Tibial artery (tissue), 4 donors: ENCODE measurements at regions not wholly inside any gene's neighbourhood (a gene's known extent, or its start where the extent isn't known, plus 50 kb on each side); places are given as distances from the start of the nearest gene placed in this dataset.

ENCODE experiments used
- DNase-seq, 2 donors: peaks; one replicate each; pipeline ENCODE4 v3.0.0-alpha.2; 2019
- H3K27ac ChIP-seq, 2 donors: fragments of 200-600 bp; sonication (generic) in 1 of 2; 1 replicate in 1 of 2; 2 replicates in 1 of 2; pipeline ENCODE4 v1.5.1; 2018 to 2019; ENCODE audit warnings: mild to moderate bottlenecking in 1 of 2
- H3K27me3 ChIP-seq, 2 donors: fragments of 200-600 bp; sonication (generic) in 1 of 2; one replicate each; pipeline versions ENCODE4 v1.5.1 to v1.6.0; 2016 to 2019
- H3K36me3 ChIP-seq, 3 donors: fragments of 200-600 bp; sonication (generic) in 2 of 3; one replicate each; pipeline ENCODE4 v1.5.1; 2016 to 2019; ENCODE audit warnings: mild to moderate bottlenecking in 2 of 3
- H3K4me1 ChIP-seq, 4 donors: fragments of 200-600 bp; sonication (generic) in 2 of 4; 1 replicate in 3 of 4; 2 replicates in 1 of 4; pipeline ENCODE4 v1.5.1; 2016 to 2019
- H3K4me3 ChIP-seq, 2 donors: fragments of 200-600 bp; sonication (generic) in 1 of 2; 1 replicate in 1 of 2; 2 replicates in 1 of 2; pipeline ENCODE4 v1.5.1; 2018 to 2019; ENCODE audit warnings: mild to moderate bottlenecking in 2 of 2
- H3K9me3 ChIP-seq, 3 donors: fragments of 200-600 bp; sonication (generic) in 1 of 3; one replicate each; pipeline ENCODE4 v1.5.1; 2016 to 2019
- intact Hi-C: fragments of 100-400 bp; cut with DNase I; formaldehyde crosslinking; loops from one replicate; pipeline ENCODE4 v1.15.0; 2023; ENCODE audit warnings: low total_unique reads
- TF ChIP-seq, protein P1 (sequence below), 2 experiments: fragments of 200-600 bp in 1 of 2; fragments of 450-650 bp in 1 of 2; IDR thresholded peaks; one replicate each; pipeline ENCODE4 v1.5.1; 2017 to 2019; ENCODE audit warnings: antibody characterized with exemption in 2 of 2, mild to moderate bottlenecking in 1 of 2, moderate library complexity in 1 of 2

GRCh38 chr10:101290431-101290830, 61.2 kb upstream of the LBX1 start:
- Histone ChIP-seq H3K27me3 (peaks cover 0 to 97% of the 10 kb centered on the region in 2 donors), H3K27ac (no peak overlapping the region), H3K4me1 (peaks cover 0 to 24% (median 20%) of the 10 kb centered on the region in 4 donors), H3K9me3 (no peaks in the 10 kb centered on the region), H3K4me3 (no peak overlapping the region), H3K36me3 (no peaks in the 10 kb centered on the region)
- intact Hi-C loops, result no loop called here
- TF ChIP-seq, protein P1, sequence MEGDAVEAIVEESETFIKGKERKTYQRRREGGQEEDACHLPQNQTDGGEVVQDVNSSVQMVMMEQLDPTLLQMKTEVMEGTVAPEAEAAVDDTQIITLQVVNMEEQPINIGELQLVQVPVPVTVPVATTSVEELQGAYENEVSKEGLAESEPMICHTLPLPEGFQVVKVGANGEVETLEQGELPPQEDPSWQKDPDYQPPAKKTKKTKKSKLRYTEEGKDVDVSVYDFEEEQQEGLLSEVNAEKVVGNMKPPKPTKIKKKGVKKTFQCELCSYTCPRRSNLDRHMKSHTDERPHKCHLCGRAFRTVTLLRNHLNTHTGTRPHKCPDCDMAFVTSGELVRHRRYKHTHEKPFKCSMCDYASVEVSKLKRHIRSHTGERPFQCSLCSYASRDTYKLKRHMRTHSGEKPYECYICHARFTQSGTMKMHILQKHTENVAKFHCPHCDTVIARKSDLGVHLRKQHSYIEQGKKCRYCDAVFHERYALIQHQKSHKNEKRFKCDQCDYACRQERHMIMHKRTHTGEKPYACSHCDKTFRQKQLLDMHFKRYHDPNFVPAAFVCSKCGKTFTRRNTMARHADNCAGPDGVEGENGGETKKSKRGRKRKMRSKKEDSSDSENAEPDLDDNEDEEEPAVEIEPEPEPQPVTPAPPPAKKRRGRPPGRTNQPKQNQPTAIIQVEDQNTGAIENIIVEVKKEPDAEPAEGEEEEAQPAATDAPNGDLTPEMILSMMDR (IDR thresholded peaks at IDR 0.05), result no peak
- no peak for DNase-seq

DNA sequence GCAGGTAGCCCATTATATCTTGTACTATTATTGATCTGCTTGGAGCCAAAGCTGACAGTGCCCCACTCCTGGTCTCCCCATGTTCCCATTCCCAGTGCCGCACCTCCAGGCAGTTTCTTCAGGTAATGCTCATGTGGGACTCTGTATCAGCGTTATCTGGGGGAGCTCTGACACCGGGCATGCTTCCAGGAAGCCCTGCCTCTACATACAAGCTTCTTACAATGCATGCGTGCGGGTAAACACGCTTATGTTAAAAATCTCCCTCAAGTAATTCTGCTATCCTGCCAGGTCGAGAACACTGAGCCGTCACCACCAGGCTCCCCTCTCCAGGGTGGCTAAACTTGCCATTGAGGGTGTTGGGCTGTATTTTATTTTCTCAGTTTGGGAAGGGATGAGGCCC, 61.6 kb upstream of the LBX1 start:
- H3K36me3 ChIP-seq, result no peaks in the 10 kb centered on the region
- TF ChIP-seq, protein P1 (IDR thresholded peaks at IDR 0.05), result no peak
- H3K4me1 ChIP-seq, result peaks cover 0 to 24% (median 20%) of the 10 kb centered on the region in 4 donors
- peaks cover 0 to 97% of the 10 kb centered on the region in 2 donors for H3K27me3 ChIP-seq
- DNase-seq, result no peak
- no peak overlapping the region for H3K27ac ChIP-seq
- no peak overlapping the region for H3K4me3 ChIP-seq
- H3K9me3 ChIP-seq, result no peaks in the 10 kb centered on the region
- intact Hi-C loops, result no loop called here

- intact Hi-C loops, result no loop called here
- TF ChIP-seq, protein P1 (IDR thresholded peaks at IDR 0.05), result peak in 1 of 2 experiments; percentile 41
- no peaks in the 10 kb centered on the region for H3K9me3 ChIP-seq
- peaks cover 0 to 97% of the 10 kb centered on the region in 2 donors for H3K27me3 ChIP-seq
- no peak overlapping the region for H3K27ac ChIP-seq
- peak; percentile 32 to 65 for DNase-seq
- H3K4me1 ChIP-seq, result peaks cover 0 to 24% (median 20%) of the 10 kb centered on the region in 4 donors
- peak overlapping the region; percentile 40 to 56 for H3K4me3 ChIP-seq
- H3K36me3 ChIP-seq, result no peaks in the 10 kb centered on the region
These were observed 62.3 kb upstream of the LBX1 start for GRCh38 chr10:101291331-101292193.

- Histone ChIP-seq H3K4me3 (peak overlapping the region; percentile 40 to 56), H3K9me3 (no peaks in the 10 kb centered on the region), H3K27me3 (peaks cover 0 to 97% of the 10 kb centered on the region in 2 donors), H3K36me3 (no peaks in the 10 kb centered on the region), H3K27ac (no peak overlapping the region), H3K4me1 (peaks cover 0 to 24% (median 20%) of the 10 kb centered on the region in 4 donors)
- intact Hi-C loops, result no loop called here
- DNase-seq, result no peak
- TF ChIP-seq, protein P1 (IDR thresholded peaks at IDR 0.05), result no peak
These were observed 61.6 kb upstream of the BTRC start for GRCh38 chr10:101292194-101293006.

GRCh38 chr10:101293007-101293723, 60.8 kb upstream of the BTRC start:
- Histone ChIP-seq H3K27ac (no peak overlapping the region), H3K36me3 (no peaks in the 10 kb centered on the region), H3K9me3 (no peaks in the 10 kb centered on the region), H3K4me1 (peaks cover 0 to 24% (median 20%) of the 10 kb centered on the region in 4 donors), H3K4me3 (peak overlapping the region; percentile 40 to 56), H3K27me3 (peaks cover 0 to 96% of the 10 kb centered on the region in 2 donors)
- TF ChIP-seq, protein P1 (IDR thresholded peaks at IDR 0.05), result no peak
- no peak for DNase-seq
- intact Hi-C loops, result no loop called here
